ENCODE measurements at regions not wholly inside any gene's neighbourhood (a gene's known extent, or its start where the extent isn't known, plus 50 kb on each side); places are given as distances from the start of the nearest gene placed in this dataset.

- Mint-ChIP-seq H3K4me1 (peaks cover 27% of the 10 kb centered on the region), H3K9me3 (no peaks in the 10 kb centered on the region), H3K27me3 (ENCODE audit: low read depth, poor library complexity) (no peaks in the 10 kb centered on the region), H3K36me3 (ENCODE audit: low read depth) (no peaks in the 10 kb centered on the region), H3K4me3 (no peak overlapping the region), H3K27ac (no peak overlapping the region)
- TF ChIP-seq CTCF (IDR thresholded peaks at IDR 0.05): no peak
- DNase-seq: no peak
Measured at GRCh38 chr4:38535717-38536116, 128.3 kb upstream of the KLF3 start.

- Mint-ChIP-seq H3K27me3 (ENCODE audit: low read depth, poor library complexity) (no peaks in the 10 kb centered on the region), H3K9me3 (no peaks in the 10 kb centered on the region), H3K27ac (no peak overlapping the region), H3K4me3 (no peak overlapping the region), H3K36me3 (ENCODE audit: low read depth) (no peaks in the 10 kb centered on the region), H3K4me1 (peaks cover 17% of the 10 kb centered on the region)
- no peak for TF ChIP-seq CTCF (IDR thresholded peaks at IDR 0.05)
- DNase-seq: no peak
Measured at GRCh38 chr4:38536716-38537115, 127.3 kb upstream of the KLF3 start.

- no peak for DNase-seq
- Mint-ChIP-seq H3K4me1 (peaks cover 8% of the 10 kb centered on the region), H3K27ac (no peak overlapping the region), H3K4me3 (no peak overlapping the region), H3K27me3 (ENCODE audit: low read depth, poor library complexity) (no peaks in the 10 kb centered on the region), H3K9me3 (no peaks in the 10 kb centered on the region), H3K36me3 (ENCODE audit: low read depth) (no peaks in the 10 kb centered on the region)
- no peak for TF ChIP-seq CTCF (IDR thresholded peaks at IDR 0.05)
Measured at GRCh38 chr4:38537666-38538065, 126.3 kb upstream of the KLF3 start.

GRCh38 chr4:38538517-38538916 is 125.5 kb upstream of the KLF3 start:
- Mint-ChIP-seq H3K4me1 (no peaks in the 10 kb centered on the region), H3K9me3 (no peaks in the 10 kb centered on the region), H3K27me3 (ENCODE audit: low read depth, poor library complexity) (no peaks in the 10 kb centered on the region), H3K4me3 (no peak overlapping the region), H3K27ac (no peak overlapping the region), H3K36me3 (ENCODE audit: low read depth) (no peaks in the 10 kb centered on the region)
- no peak for DNase-seq
- no peak for TF ChIP-seq CTCF (IDR thresholded peaks at IDR 0.05)

- no peak for TF ChIP-seq CTCF (IDR thresholded peaks at IDR 0.05)
- Mint-ChIP-seq H3K4me3 (no peak overlapping the region), H3K36me3 (ENCODE audit: low read depth) (no peaks in the 10 kb centered on the region), H3K27ac (no peak overlapping the region), H3K4me1 (no peaks in the 10 kb centered on the region), H3K9me3 (no peaks in the 10 kb centered on the region), H3K27me3 (ENCODE audit: low read depth, poor library complexity) (no peaks in the 10 kb centered on the region)
- DNase-seq: no peak
Measured at GRCh38 chr4:38539501-38539900, 124.5 kb upstream of the KLF3 start.

- Mint-ChIP-seq H3K27ac (no peak overlapping the region), H3K36me3 (ENCODE audit: low read depth) (no peaks in the 10 kb centered on the region), H3K4me3 (no peak overlapping the region), H3K4me1 (no peaks in the 10 kb centered on the region), H3K27me3 (ENCODE audit: low read depth, poor library complexity) (peaks cover 6% of the 10 kb centered on the region), H3K9me3 (peaks cover 6% of the 10 kb centered on the region)
- TF ChIP-seq CTCF (IDR thresholded peaks at IDR 0.05): no peak
- DNase-seq: no peak
Measured at GRCh38 chr4:38547052-38547451, 116.9 kb upstream of the KLF3 start.
